Transverse colon (tissue), 4 donors: ENCODE measurements at regions not wholly inside any gene's neighbourhood (a gene's known extent, or its start where the extent isn't known, plus 50 kb on each side); places are given as distances from the start of the nearest gene placed in this dataset.

Source experiments
- DNase-seq: peaks from one replicate; pipeline ENCODE4 v3.0.0-alpha.2; 2019
- H3K27ac ChIP-seq, 4 donors: fragments of 200-600 bp; sonication (generic); 2 replicates each; pipeline ENCODE4 v1.5.1; 2016 to 2018; ENCODE audit warnings: inconsistent platforms in 4 of 4
- H3K27me3 ChIP-seq: fragments of 200-600 bp; sonication (generic); 2 replicates; pipeline ENCODE4 v1.5.1; 2017; ENCODE audit warnings: inconsistent platforms
- H3K36me3 ChIP-seq, 4 donors: fragments of 200-600 bp; sonication (generic); 2 replicates each; pipeline ENCODE4 v1.5.1; 2017 to 2019; ENCODE audit warnings: inconsistent platforms in 4 of 4
- H3K4me1 ChIP-seq, 4 donors: fragments of 200-600 bp; sonication (generic); 2 replicates each; pipeline ENCODE4 v1.5.1; 2017 to 2020; ENCODE audit warnings: inconsistent platforms in 4 of 4
- H3K4me3 ChIP-seq, 4 donors: fragments of 200-600 bp; sonication (generic); 1 replicate in 1 of 4; 2 replicates in 3 of 4; pipeline versions ENCODE4 v1.5.1 to v1.6.1; 2017 to 2019; ENCODE audit warnings: inconsistent platforms in 4 of 4
- H3K9me3 ChIP-seq, 2 donors: fragments of 200-600 bp; sonication (generic); 2 replicates each; pipeline ENCODE4 v1.5.1; 2017 to 2019; ENCODE audit warnings: inconsistent platforms in 2 of 2
- EP300 ChIP-seq: sonication (generic); formaldehyde crosslinking; IDR thresholded peaks from one replicate; pipeline ENCODE4 v1.6.1; 2017; ENCODE audit warnings: antibody characterized with exemption, low read depth
- POLR2A ChIP-seq: fragments of 450-650 bp; IDR thresholded peaks from one replicate; pipeline ENCODE4 v1.6.1; 2016; ENCODE audit warnings: antibody characterized with exemption, mild to moderate bottlenecking, moderate library complexity
- POLR2AphosphoS5 ChIP-seq, 3 donors: sonication (generic); formaldehyde crosslinking; IDR thresholded peaks; one replicate each; pipeline ENCODE4 v1.6.1; 2016; ENCODE audit warnings: antibody characterized with exemption in 3 of 3
- WGBS, 2 donors: methylation state at CpG; one replicate each; pipeline ENCODE4 v1.1.5; 2018; ENCODE audit warnings: low coverage in 1 of 2; 5-methylcytosine and 5-hydroxymethylcytosine counted together
- in situ Hi-C, 4 donors: fragments of 200-750 bp; cut with MboI; loops; one replicate each; pipeline versions ENCODE4 v1.15.0 to v1.15.1; 2017; ENCODE audit warnings: low sequenced_read_pairs in 3 of 4, low pct_ligation_motif_present in 1 of 4, low pct_unique_long_range_greater_than_20kb in 1 of 4
- intact Hi-C: fragments of 100-400 bp; cut with DNase I; formaldehyde crosslinking; loops from one replicate; pipeline ENCODE4 v1.15.1; 2023; ENCODE audit warnings: low total_unique reads
- TF ChIP-seq, protein P1 (sequence below), 5 experiments: fragments of 200-600 bp in 3 of 5; fragments of 450-650 bp in 2 of 5; sonication (generic) in 3 of 5; IDR thresholded peaks; 1 replicate in 2 of 5; 2 replicates in 3 of 5; pipeline ENCODE4 v1.5.1; 2016 to 2017; ENCODE audit warnings: antibody characterized with exemption in 5 of 5, inconsistent platforms in 3 of 5, mild to moderate bottlenecking in 2 of 5, moderate library complexity in 1 of 5

DNA sequence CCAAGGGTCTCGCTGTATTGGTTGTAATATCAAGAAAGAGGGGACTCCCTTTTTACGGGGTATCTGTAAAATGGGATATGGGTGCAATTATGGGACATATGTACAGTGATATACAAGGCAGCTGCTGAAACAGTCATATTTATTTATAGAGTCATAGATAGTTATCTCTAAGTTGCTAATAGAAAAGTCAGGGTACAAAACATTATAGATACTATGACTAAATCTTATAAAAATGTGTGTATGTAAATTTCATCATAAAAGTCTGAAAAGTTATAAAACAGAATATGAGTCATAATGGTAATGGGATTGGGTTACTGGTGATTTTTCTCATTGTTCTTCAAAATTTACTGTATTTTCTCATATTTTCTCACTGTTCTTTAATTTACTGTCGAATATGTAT lies 344.9 kb upstream of the SLCO3A1 start:
- Histone ChIP-seq H3K36me3 (no peaks in the 10 kb centered on the region), H3K4me3 (no peak overlapping the region), H3K27me3 (no peaks in the 10 kb centered on the region), H3K27ac (no peak overlapping the region), H3K4me1 (no peaks in the 10 kb centered on the region), H3K9me3 (no peaks in the 10 kb centered on the region)
- 72 to 79% methylated on average over 3 of the region's 3 CpGs for WGBS, 2 donors
- in situ Hi-C loops (no loop called here), intact Hi-C loops (no loop called here)
- DNase-seq, result no peak
- no peak for TF ChIP-seq EP300
- TF ChIP-seq POLR2A, result no peak
- no peak for TF ChIP-seq POLR2AphosphoS5 (IDR thresholded peaks at IDR 0.05)
- TF ChIP-seq, protein P1, sequence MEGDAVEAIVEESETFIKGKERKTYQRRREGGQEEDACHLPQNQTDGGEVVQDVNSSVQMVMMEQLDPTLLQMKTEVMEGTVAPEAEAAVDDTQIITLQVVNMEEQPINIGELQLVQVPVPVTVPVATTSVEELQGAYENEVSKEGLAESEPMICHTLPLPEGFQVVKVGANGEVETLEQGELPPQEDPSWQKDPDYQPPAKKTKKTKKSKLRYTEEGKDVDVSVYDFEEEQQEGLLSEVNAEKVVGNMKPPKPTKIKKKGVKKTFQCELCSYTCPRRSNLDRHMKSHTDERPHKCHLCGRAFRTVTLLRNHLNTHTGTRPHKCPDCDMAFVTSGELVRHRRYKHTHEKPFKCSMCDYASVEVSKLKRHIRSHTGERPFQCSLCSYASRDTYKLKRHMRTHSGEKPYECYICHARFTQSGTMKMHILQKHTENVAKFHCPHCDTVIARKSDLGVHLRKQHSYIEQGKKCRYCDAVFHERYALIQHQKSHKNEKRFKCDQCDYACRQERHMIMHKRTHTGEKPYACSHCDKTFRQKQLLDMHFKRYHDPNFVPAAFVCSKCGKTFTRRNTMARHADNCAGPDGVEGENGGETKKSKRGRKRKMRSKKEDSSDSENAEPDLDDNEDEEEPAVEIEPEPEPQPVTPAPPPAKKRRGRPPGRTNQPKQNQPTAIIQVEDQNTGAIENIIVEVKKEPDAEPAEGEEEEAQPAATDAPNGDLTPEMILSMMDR (IDR thresholded peaks at IDR 0.05), result no peak

- peaks cover 0 to 11% (median 0%) of the 10 kb centered on the region in 4 donors for H3K4me1 ChIP-seq
- no peak overlapping the region for H3K4me3 ChIP-seq
- no peaks in the 10 kb centered on the region for H3K27me3 ChIP-seq
- TF ChIP-seq POLR2A, result no peak
- no peak for TF ChIP-seq EP300
- no peak for TF ChIP-seq POLR2AphosphoS5 (IDR thresholded peaks at IDR 0.05)
- TF ChIP-seq, protein P1 (IDR thresholded peaks at IDR 0.05), result no peak
- no peak for DNase-seq
- no peaks in the 10 kb centered on the region for H3K9me3 ChIP-seq
- in situ Hi-C loops, result no loop called here
- H3K36me3 ChIP-seq, result no peaks in the 10 kb centered on the region
- no peak overlapping the region for H3K27ac ChIP-seq
- intact Hi-C loops, result no loop called here
- WGBS, 2 donors, result 84 to 90% methylated on average over 2 of the region's 2 CpGs
Measured at GRCh38 chr15:91514147-91514546, 339.4 kb upstream of the SLCO3A1 start.

GRCh38 chr15:91515188-91515754 lies 338.2 kb upstream of the SLCO3A1 start:
- Histone ChIP-seq H3K4me3 (no peak overlapping the region), H3K27me3 (no peaks in the 10 kb centered on the region), H3K27ac (no peak overlapping the region), H3K36me3 (no peaks in the 10 kb centered on the region), H3K9me3 (no peaks in the 10 kb centered on the region), H3K4me1 (peaks cover 0 to 11% (median 0%) of the 10 kb centered on the region in 4 donors)
- intact Hi-C loops (no loop called here), in situ Hi-C loops (no loop called here)
- TF ChIP-seq, protein P1 (IDR thresholded peaks at IDR 0.05), result no peak
- TF ChIP-seq POLR2A, result no peak
- no peak for TF ChIP-seq EP300
- TF ChIP-seq POLR2AphosphoS5 (IDR thresholded peaks at IDR 0.05), result no peak
- DNase-seq, result no peak
- 64% methylated on average over 2 to 5 of the region's 5 CpGs for WGBS, 2 donors

- no peak for DNase-seq
- intact Hi-C loops (no loop called here), in situ Hi-C loops (no loop called here)
- TF ChIP-seq POLR2AphosphoS5 (IDR thresholded peaks at IDR 0.05) (no peak), EP300 (no peak), POLR2A (no peak)
- TF ChIP-seq, protein P1 (IDR thresholded peaks at IDR 0.05), result no peak
- H3K27me3 ChIP-seq, result no peaks in the 10 kb centered on the region
- H3K4me3 ChIP-seq, result no peak overlapping the region
- no peaks in the 10 kb centered on the region for H3K9me3 ChIP-seq
- H3K36me3 ChIP-seq, result no peaks in the 10 kb centered on the region
- H3K27ac ChIP-seq, result no peak overlapping the region
- peaks cover 0 to 11% (median 0%) of the 10 kb centered on the region in 4 donors for H3K4me1 ChIP-seq
- WGBS, 2 donors, result 74% methylated on average over 2 of the region's 2 CpGs; no CpG with 5 or more reads in 1 of the 2 donors
Measured at GRCh38 chr15:91516866-91517265, 336.6 kb upstream of the SLCO3A1 start.
